HCT116 (cell line): ENCODE measurements at regions not wholly inside any gene's neighbourhood (a gene's known extent, or its start where the extent isn't known, plus 50 kb on each side); places are given as distances from the start of the nearest gene placed in this dataset.

Source experiments
- ATAC-seq: fragments of 200-7000 bp; cut with Tn5 transposase; 2 replicates; pipeline ENCODE4 v1.9.1; 2020; ENCODE audit warnings: mild to moderate bottlenecking, moderate library complexity
- BruUV-seq: library from RNA; stranded (reverse); fragments of 400-500 nt; replicated peaks from 2 replicates; lab custom pipeline; 2021; lab: Mats Ljungman, UMichigan
- CTCF ChIA-PET: fragments of 300-600 bp; sonication (Branson Sonifier 250); formaldehyde crosslinking; loops from one replicate; lab custom pipeline; 2021; ENCODE audit warnings: antibody characterized with exemption; lab: Charles Lee
- POLR2A ChIA-PET: fragments of 300-600, 350-600 bp; sonication (Branson Sonifier 250); formaldehyde crosslinking; loops from one replicate; lab custom pipeline; 2021; ENCODE audit warnings: antibody characterized with exemption; lab: Charles Lee
- RAD21 ChIA-PET, 2 experiments: fragments of 300-600 bp; sonication (Branson Sonifier 250); formaldehyde crosslinking; loops; one replicate each; lab custom pipeline; 2023; ENCODE audit warnings: low total read pairs in 2 of 2; ENCODE audit not compliant: uncharacterized antibody in 2 of 2, unreplicated experiment in 2 of 2, low non-redundant PET in 1 of 2; lab: Charles Lee
- DNase-seq: peaks from one replicate; pipeline ENCODE4 v3.0.0-alpha.2; 2010; ENCODE audit warnings: low read depth, low spot score
- H2AFZ ChIP-seq: fragments of 200-600 bp; shearing (Covaris generic), sonication (generic); 2 replicates; pipeline ENCODE4 v1.6.1; 2017; ENCODE audit warnings: low read depth, mixed run types, mixed read lengths, antibody characterized with exemption, low read length; ENCODE audit not compliant: poor library complexity, severe bottlenecking
- H3K27ac ChIP-seq: 2 replicates; pipeline ENCODE4 v1.5.1; 2012; ENCODE audit warnings: low read depth, low read length
- H3K27me3 ChIP-seq: fragments of 200-600 bp; sonication (generic); 2 replicates; pipeline ENCODE4 v1.6.1; 2016; ENCODE audit warnings: mixed run types, low read length, mixed read lengths; ENCODE audit not compliant: insufficient read depth
- H3K36me3 ChIP-seq, 2 experiments: fragments of 200-500 bp in 1 of 2; fragments of 200-600 bp in 1 of 2; sonication (Bioruptor generic) in 1 of 2; sonication (generic) in 1 of 2; 2 replicates each; pipeline versions ENCODE4 v1.5.1 to v1.6.1; 2014 to 2016; ENCODE audit warnings: low read length in 2 of 2, inconsistent platforms in 1 of 2, mixed read lengths in 1 of 2, mixed run types in 1 of 2; ENCODE audit not compliant: insufficient read depth in 2 of 2, control insufficient read depth in 1 of 2
- H3K4me1 ChIP-seq, 2 experiments: fragments of 200-600 bp in 1 of 2; sonication (generic) in 1 of 2; 2 replicates each; pipeline versions ENCODE4 v1.5.1 to v1.6.1; 2012 to 2017; ENCODE audit warnings: low read length in 2 of 2, inconsistent platforms in 1 of 2, mild to moderate bottlenecking in 1 of 2, mixed read lengths in 1 of 2, mixed run types in 1 of 2, moderate library complexity in 1 of 2; ENCODE audit not compliant: insufficient read depth in 2 of 2, control insufficient read depth in 1 of 2
- H3K4me2 ChIP-seq: fragments of 200-600 bp; sonication (generic); 2 replicates; pipeline ENCODE4 v1.6.1; 2017; ENCODE audit warnings: mixed run types, low read length, mixed read lengths
- H3K4me3 ChIP-seq, 2 experiments: fragments of 200-600 bp in 1 of 2; sonication (generic) in 1 of 2; replicated peaks in 1 of 2; 2 replicates each; pipeline ENCODE4 v1.5.1; 2011 to 2016; ENCODE audit warnings: low read length in 2 of 2, control low read depth in 1 of 2, low read depth in 1 of 2, mild to moderate bottlenecking in 1 of 2, mixed read lengths in 1 of 2, mixed run types in 1 of 2
- H3K79me2 ChIP-seq: fragments of 200-600 bp; sonication (generic); 2 replicates; pipeline ENCODE4 v1.6.1; 2017; ENCODE audit warnings: mild to moderate bottlenecking, mixed run types, low read length, moderate library complexity, mixed read lengths; ENCODE audit not compliant: insufficient read depth
- H3K9ac ChIP-seq: fragments of 200-600 bp; sonication (generic); 2 replicates; pipeline ENCODE4 v1.6.1; 2016; ENCODE audit warnings: low read length, mixed read lengths
- H3K9me2 ChIP-seq: fragments of 200-600 bp; sonication (generic), shearing (Covaris generic); 2 replicates; pipeline ENCODE4 v1.6.1; 2017; ENCODE audit warnings: mixed run types, mild to moderate bottlenecking, moderate library complexity; ENCODE audit not compliant: insufficient read depth
- H3K9me3 ChIP-seq, 2 experiments: fragments of 200-500 bp in 1 of 2; fragments of 200-600 bp in 1 of 2; sonication (Bioruptor generic) in 1 of 2; sonication (generic) in 1 of 2; 2 replicates each; pipeline ENCODE4 v1.6.1; 2014 to 2017; ENCODE audit warnings: low read length in 2 of 2, mixed read lengths in 2 of 2, inconsistent platforms in 1 of 2, low read depth in 1 of 2, mild to moderate bottlenecking in 1 of 2, mixed run types in 1 of 2, moderate library complexity in 1 of 2; ENCODE audit not compliant: control insufficient read depth in 1 of 2, insufficient read depth in 1 of 2
- H4K20me1 ChIP-seq: fragments of 200-600 bp; sonication (generic), shearing (Covaris generic); 2 replicates; pipeline ENCODE4 v1.6.1; 2017; ENCODE audit warnings: mixed run types, mild to moderate bottlenecking, moderate library complexity; ENCODE audit not compliant: insufficient read depth
- ATF3 ChIP-seq: IDR thresholded peaks from 2 replicates; pipeline ENCODE4 v1.6.1; 2012
- CBX3 ChIP-seq: IDR thresholded peaks from 2 replicates; pipeline ENCODE4 v1.6.1; 2012; ENCODE audit warnings: low read depth
- CTCF ChIP-seq, 3 experiments: fragments of 200-600 bp in 1 of 3; sonication (generic) in 1 of 3; IDR thresholded peaks in 2 of 3; conservative IDR thresholded peaks in 1 of 3; 2 replicates each; pipeline ENCODE4 v1.5.1; 2012 to 2017; ENCODE audit warnings: low read depth in 2 of 3, low read length in 2 of 3, antibody characterized with exemption in 1 of 3, borderline replicate concordance in 1 of 3, control low read depth in 1 of 3, mild to moderate bottlenecking in 1 of 3, mixed read lengths in 1 of 3, mixed run types in 1 of 3, moderate library complexity in 1 of 3; ENCODE audit not compliant: insufficient read depth in 1 of 3
- EGR1 ChIP-seq: IDR thresholded peaks from 2 replicates; pipeline ENCODE4 v1.6.1; 2012; ENCODE audit warnings: low read depth
- FOSL1 ChIP-seq: IDR thresholded peaks from 2 replicates; pipeline ENCODE4 v1.6.1; 2012; ENCODE audit warnings: low read depth
- POLR2A ChIP-seq: IDR thresholded peaks from 2 replicates; pipeline ENCODE4 v1.7.0; 2011; ENCODE audit warnings: borderline replicate concordance; ENCODE audit not compliant: insufficient read depth, insufficient read length; ENCODE audit errors: extremely low read depth
- POLR2AphosphoS5 ChIP-seq: IDR thresholded peaks from 2 replicates; pipeline ENCODE4 v1.6.1; 2011; ENCODE audit warnings: mild to moderate bottlenecking, low read depth, low read length, moderate library complexity
- RAD21 ChIP-seq: IDR thresholded peaks from 2 replicates; pipeline ENCODE4 v1.6.1; 2012; ENCODE audit warnings: low read depth, mild to moderate bottlenecking
- SP1 ChIP-seq: IDR thresholded peaks from 2 replicates; pipeline ENCODE4 v1.6.1; 2012; ENCODE audit warnings: low read depth
- SRF ChIP-seq: IDR thresholded peaks from 2 replicates; pipeline ENCODE4 v1.6.1; 2012; ENCODE audit warnings: low read depth
- TCF7L2 ChIP-seq: IDR thresholded peaks from 2 replicates; pipeline ENCODE4 v1.7.0; 2011; ENCODE audit warnings: borderline replicate concordance, inconsistent platforms; ENCODE audit not compliant: insufficient read depth, insufficient read length; ENCODE audit errors: extremely low read depth
- ZBTB33 ChIP-seq: IDR thresholded peaks from 2 replicates; pipeline ENCODE4 v1.6.1; 2011; ENCODE audit warnings: mild to moderate bottlenecking, low read length, moderate library complexity; ENCODE audit not compliant: insufficient replicate concordance; ENCODE audit errors: extremely low read depth
- ZFX ChIP-seq: fragments of 450-650 bp; IDR thresholded peaks from 2 replicates; pipeline ENCODE4 v1.6.1; 2017
- ZNF274 ChIP-seq: fragments of 200-500 bp; sonication (Bioruptor generic); IDR thresholded peaks from 2 replicates; pipeline ENCODE4 v1.6.1; 2014; ENCODE audit warnings: mild to moderate bottlenecking, low read depth, low read length, inconsistent platforms
- intact Hi-C: fragments of 100-400 bp; cut with micrococcal nuclease; formaldehyde crosslinking; loops from 2 replicates; pipeline ENCODE4 v1.10.0; 2022

- Histone ChIP-seq H3K79me2 (no peaks in the 10 kb centered on the region), H2AFZ (no peak overlapping the region), H3K27ac (no peak overlapping the region), H3K9me2 (no peaks in the 10 kb centered on the region), H3K4me3 (no peak overlapping the region), H3K9ac (no peak overlapping the region), H3K9me3 (no peaks in the 10 kb centered on the region), H3K4me1 (no peaks in the 10 kb centered on the region), H3K27me3 (no peaks in the 10 kb centered on the region), H4K20me1 (no peaks in the 10 kb centered on the region), H3K4me2 (no peak overlapping the region), H3K36me3 (no peaks in the 10 kb centered on the region)
- BruUV-seq: no TSS peak
- TF ChIP-seq TCF7L2 (no peak), EGR1 (no peak), RAD21 (no peak), ZNF274 (no peak), CBX3 (no peak), SP1 (no peak), POLR2A (no peak)
- intact Hi-C loops: no loop called here
- POLR2A ChIA-PET: interaction anchor here (0.7 kb wide), 1 partner anchor 49 kb away, joined by 3 read pairs; no protein-coding TSS in a partner anchor
- RAD21 ChIA-PET: no interaction called here
- DNase-seq: no peak
- no peak for ATAC-seq
- CTCF ChIA-PET: no interaction called here
Observed at GRCh38 chr5:143886096-143886495, 74.1 kb downstream of the HMHB1 start.

GRCh38 chr5:143886651-143887638 is 75.0 kb downstream of the HMHB1 start:
- DNase-seq (no peak), ATAC-seq (no peak)
- RAD21 ChIA-PET: no interaction called here
- H3K27ac ChIP-seq: no peak overlapping the region
- H3K4me2 ChIP-seq: no peak overlapping the region
- CTCF ChIA-PET: no interaction called here
- H2AFZ ChIP-seq: no peak overlapping the region
- H3K9ac ChIP-seq: no peak overlapping the region
- H4K20me1 ChIP-seq: no peaks in the 10 kb centered on the region
- no peak overlapping the region for H3K4me3 ChIP-seq
- no peaks in the 10 kb centered on the region for H3K4me1 ChIP-seq
- H3K79me2 ChIP-seq: no peaks in the 10 kb centered on the region
- POLR2A ChIA-PET: no interaction called here
- no peaks in the 10 kb centered on the region for H3K9me2 ChIP-seq
- H3K36me3 ChIP-seq: no peaks in the 10 kb centered on the region
- intact Hi-C loops: no loop called here
- H3K9me3 ChIP-seq: no peaks in the 10 kb centered on the region
- BruUV-seq: no TSS peak
- no peaks in the 10 kb centered on the region for H3K27me3 ChIP-seq
- TF ChIP-seq SRF (no peak), ATF3 (no peak), POLR2A (no peak), ZFX (no peak), POLR2AphosphoS5 (no peak), ZBTB33 (no peak), CBX3 (no peak), CTCF (IDR thresholded peaks at IDR 0.05 in 2 of 3, conservative IDR thresholded peaks at IDR 0.05 in 1 of 3; ENCODE audit: borderline replicate concordance in 1 of 3, insufficient read depth in 1 of 3, low read depth in 2 of 3, low read length in 2 of 3) (no peak), FOSL1 (no peak)
